Left hindlimb (tissue), 1 donor: ENCODE measurements at regions not wholly inside any gene's neighbourhood (a gene's known extent, or its start where the extent isn't known, plus 50 kb on each side); places are given as distances from the start of the nearest gene placed in this dataset.

Experiments
- DNase-seq: peaks from one replicate; pipeline ENCODE4 v3.0.0-alpha.2; 2018

DNA sequence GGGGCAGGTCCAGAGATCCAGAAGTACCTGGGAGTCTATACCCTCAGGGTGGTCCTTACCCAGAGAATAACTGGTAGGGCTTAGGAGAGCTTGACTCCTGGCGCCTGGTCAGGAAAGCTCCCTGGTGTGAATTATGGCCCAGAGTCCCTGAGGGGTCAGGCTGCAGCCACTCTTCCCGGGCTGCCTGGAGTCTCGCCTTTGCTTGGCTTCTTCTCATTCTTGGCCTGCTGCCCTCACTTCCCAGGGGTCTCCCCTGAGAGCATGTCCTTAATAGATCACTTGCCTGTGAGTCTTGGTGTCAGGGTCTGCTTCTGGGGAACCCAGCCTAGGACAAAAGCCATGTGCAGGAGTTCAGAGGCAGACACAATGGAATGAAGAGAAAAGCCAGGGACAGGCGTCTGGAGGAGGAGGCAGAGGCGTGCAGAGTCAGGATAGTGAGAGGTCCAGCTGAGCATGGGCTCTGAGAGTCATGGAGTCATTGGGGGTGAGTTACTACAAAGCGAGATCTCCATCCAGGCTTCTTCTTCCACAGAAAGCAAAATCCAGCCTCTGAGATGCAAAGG lies 212.3 kb downstream of the TFAP2C start:
- no peak for DNase-seq

- DNase-seq: peak; percentile 51
Measured at GRCh38 chr20:56842056-56842455, 212.9 kb downstream of the TFAP2C start.

DNA sequence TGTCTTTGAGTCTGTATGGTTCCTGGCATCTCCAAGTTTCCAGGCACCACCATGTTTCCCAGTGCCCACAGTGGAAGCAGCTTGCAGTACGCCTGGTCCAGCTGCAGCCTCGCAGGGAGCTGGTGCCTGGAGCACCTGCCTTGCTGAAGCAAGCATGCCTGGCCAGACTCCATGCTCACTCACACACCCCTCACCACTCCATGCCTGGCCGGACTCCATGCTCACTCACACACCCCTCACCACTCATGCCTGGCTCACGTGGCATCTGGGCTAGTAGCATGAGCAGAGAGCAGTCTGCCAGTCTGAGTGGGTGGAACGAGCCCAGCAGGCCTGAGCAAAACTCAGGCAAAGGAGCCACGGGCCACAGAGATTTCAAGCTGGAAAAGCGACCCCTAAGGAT lies 214.3 kb downstream of the TFAP2C start:
- no peak for DNase-seq

- no peak for DNase-seq
Measured at GRCh38 chr20:56843817-56844216, 214.7 kb downstream of the TFAP2C start.

GRCh38 chr20:56845546-56846086 lies 216.5 kb downstream of the TFAP2C start:
- no peak for DNase-seq

DNA sequence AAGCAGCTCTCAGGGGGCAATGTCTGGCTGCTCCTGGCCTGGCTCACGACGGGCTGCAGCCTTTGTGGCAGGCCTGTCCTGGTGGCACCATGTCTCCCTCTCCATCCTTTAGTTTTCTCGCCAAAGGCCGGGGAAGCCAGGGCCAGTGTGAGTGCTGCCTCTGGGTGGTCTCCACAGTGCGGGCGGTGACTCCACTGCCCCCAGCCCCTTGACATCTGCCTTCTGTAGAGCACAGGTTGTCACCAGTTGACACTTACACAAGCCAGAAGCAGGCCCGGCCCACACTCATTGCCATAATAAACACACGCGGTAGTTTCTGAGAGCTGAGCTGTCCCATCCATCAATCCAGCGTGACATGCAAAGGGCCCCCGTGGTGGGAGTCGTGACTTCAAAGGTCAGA lies 219.5 kb downstream of the TFAP2C start:
- no peak for DNase-seq

DNA sequence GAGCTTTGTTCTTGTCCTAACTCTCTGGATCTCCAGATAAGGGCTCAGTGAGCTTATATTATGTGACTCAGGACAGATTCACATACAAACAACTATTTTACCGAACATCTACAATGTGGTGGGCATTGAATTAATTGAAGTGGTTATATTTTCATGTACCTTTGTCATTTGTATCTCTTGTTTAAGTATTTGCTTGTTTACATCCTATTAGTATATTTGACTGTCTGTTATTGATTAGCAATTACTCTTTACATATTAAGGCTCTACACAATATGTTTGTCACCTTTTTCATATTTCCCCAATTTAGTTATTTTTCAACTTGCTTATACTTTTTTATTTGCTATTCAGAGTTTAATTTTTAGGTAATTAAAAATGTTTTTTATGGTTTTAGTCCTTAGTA lies 222.4 kb downstream of the TFAP2C start:
- no peak for DNase-seq

DNA sequence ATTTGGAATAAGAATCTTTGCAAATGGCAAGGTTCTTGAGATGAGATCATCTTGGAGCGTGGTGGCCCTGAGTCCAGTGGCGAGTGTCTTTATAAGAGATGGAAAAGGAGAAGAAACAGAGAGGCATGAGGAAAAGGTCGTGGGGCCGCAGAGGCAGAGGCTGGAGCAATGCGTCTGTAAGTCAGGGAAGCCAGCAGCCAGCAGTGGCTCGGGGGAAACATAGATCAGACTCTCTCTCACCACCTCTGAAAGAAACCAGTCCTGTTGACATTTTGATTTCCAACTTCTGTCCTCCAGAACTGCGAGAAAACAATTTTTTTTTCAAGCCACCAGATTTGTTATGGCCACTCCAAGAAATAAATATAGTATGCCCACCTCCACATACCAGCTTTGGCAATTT lies 226.6 kb downstream of the TFAP2C start:
- no peak for DNase-seq

- DNase-seq: no peak
Measured at GRCh38 chr20:56857950-56858349, 228.8 kb downstream of the TFAP2C start.

- no peak for DNase-seq
Measured at GRCh38 chr20:56859039-56859800, 230.1 kb downstream of the TFAP2C start.

GRCh38 chr20:56859801-56860261 lies 230.7 kb downstream of the TFAP2C start:
- no peak for DNase-seq

DNA sequence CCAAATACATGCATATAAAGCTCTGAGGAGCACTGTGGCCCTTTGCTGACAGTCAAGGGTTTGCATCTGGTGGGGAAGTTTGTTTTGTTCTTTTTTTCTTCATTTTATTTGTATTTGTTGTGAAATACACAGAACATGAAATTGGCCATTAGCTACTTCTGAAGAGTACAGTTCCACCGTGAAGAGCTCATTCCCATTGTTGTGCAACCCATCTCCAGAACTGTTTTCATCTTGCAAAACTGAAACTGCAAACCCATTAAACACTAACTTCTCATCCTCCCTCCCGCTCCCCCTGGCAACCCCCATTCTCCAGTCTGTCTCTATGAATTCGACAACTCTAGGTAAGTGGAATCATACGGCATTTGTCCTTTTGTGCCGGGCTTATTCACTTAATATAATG lies 231.3 kb downstream of the TFAP2C start:
- DNase-seq: no peak

- DNase-seq: no peak
Measured at GRCh38 chr20:56861590-56861989, 232.5 kb downstream of the TFAP2C start.

GRCh38 chr20:56865055-56865454 lies 235.9 kb downstream of the TFAP2C start:
- DNase-seq: no peak

GRCh38 chr20:56867128-56867527 lies 238.0 kb downstream of the TFAP2C start:
- no peak for DNase-seq

DNA sequence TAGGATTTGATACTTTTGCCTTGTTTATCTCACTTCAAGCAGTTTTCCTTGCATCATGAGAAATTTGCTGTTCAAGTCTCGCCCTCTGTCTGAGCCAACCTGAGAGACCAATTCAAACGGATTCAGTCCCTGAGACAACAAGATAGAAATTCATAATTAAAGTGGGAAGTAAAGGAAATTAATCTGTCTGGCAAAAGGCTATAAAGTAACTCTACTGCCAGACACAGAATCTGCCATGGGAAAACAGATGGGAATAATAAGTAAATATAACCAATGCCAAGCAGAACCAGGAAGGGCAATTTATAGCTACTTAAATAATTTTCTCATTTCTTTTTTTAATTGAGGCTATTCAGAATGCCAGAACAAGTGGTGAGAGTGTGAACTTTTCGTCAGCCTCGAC lies 239.6 kb downstream of the TFAP2C start:
- DNase-seq: no peak

- no peak for DNase-seq
Measured at GRCh38 chr20:56870271-56870670, 241.2 kb downstream of the TFAP2C start.

- DNase-seq: no peak
Measured at GRCh38 chr20:56871691-56872090, 242.6 kb downstream of the TFAP2C start.

GRCh38 chr20:56872620-56873458 lies 243.7 kb downstream of the TFAP2C start:
- no peak for DNase-seq

DNA sequence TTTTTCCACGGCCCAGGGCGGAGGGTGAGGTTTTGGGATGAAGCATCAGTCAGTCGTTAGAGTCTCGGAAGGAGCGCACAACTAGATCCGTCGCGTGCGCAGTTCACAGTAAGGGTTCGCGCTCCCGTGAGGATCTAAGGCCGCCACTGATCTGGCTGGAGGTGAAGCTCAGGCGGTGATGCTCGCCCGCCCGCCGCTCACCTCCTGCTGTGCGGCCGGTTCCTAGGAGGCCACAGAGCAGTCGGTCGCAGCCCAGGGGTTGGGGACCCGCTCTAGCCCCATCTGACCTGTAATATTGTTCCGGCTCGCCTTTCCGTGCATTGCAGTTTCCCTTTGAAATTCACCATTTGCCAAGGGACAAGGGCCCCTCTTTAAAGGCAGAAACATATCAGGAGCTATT lies 244.7 kb downstream of the TFAP2C start:
- no peak for DNase-seq

DNA sequence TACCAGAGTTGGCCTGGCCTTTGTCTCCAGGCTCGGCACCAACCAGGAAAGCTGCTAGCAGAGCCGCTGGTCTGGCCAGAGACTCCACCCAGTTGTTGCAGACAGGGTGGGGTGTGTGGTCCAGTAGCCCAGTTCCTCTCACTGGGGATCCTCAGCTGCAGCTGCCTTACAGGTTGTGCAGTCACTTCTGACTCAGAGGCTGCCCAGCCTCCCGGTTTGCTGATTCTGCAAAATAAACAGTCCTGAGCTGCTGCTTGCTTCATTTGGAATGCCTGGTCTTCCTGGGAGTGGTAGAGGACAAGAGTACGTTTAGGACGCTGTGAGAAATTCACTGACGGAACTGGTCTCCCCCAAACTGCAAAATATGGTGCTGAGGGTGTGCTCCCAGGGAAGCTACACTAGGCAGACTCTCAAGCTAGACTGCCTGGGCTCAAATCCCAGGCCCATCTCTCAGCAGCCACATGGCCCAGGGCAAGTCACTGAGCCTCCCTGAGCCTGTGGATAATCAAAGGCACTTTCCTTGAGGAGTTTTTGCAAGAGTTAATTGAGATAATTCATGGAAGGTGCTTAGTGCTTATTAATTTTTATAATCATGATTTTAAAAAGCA lies 246.1 kb downstream of the TFAP2C start:
- no peak for DNase-seq

DNA sequence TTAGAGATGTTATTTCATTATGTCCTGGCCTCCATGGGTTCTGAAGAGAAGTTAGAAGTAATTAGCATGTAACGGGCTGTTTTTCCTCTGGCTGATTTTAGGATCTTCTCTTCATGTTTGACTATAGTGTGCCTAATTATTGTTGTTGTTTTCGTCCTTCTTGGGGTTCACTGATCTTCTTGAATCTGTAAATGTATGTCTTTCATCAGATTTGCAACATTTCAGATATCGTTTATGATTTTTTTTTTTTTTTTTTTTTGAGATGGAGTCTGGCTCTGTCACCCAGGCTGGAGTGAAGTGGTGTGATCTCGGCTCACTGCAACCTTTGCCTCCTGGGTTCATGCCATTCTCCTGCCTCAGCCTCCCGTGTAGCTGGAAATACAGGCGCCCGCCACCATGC lies 246.7 kb downstream of the TFAP2C start:
- no peak for DNase-seq

- no peak for DNase-seq
Measured at GRCh38 chr20:56885521-56885920, 256.4 kb downstream of the TFAP2C start.
